ENCODE measurements at regions not wholly inside any gene's neighbourhood (a gene's known extent, or its start where the extent isn't known, plus 50 kb on each side); places are given as distances from the start of the nearest gene placed in this dataset.

GRCh38 chr1:95733671-95734070 is 499.7 kb downstream of the RWDD3 start:
- TF ChIP-seq NRF1 (IDR thresholded peaks at IDR 0.05; ENCODE audit: low read depth, low read length) = no peak
- no peak for TF ChIP-seq FOXM1 (IDR thresholded peaks at IDR 0.05; ENCODE audit: low read depth)
- TF ChIP-seq ZBTB33 (IDR thresholded peaks at IDR 0.05; ENCODE audit: borderline replicate concordance, low read depth) = no peak
- TF ChIP-seq CTCF (IDR thresholded peaks at IDR 0.05) = no peak
- TF ChIP-seq, protein P1, sequence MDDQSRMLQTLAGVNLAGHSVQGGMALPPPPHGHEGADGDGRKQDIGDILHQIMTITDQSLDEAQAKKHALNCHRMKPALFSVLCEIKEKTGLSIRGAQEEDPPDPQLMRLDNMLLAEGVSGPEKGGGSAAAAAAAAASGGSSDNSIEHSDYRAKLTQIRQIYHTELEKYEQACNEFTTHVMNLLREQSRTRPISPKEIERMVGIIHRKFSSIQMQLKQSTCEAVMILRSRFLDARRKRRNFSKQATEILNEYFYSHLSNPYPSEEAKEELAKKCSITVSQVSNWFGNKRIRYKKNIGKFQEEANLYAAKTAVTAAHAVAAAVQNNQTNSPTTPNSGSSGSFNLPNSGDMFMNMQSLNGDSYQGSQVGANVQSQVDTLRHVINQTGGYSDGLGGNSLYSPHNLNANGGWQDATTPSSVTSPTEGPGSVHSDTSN (IDR thresholded peaks at IDR 0.05) = no peak
- no peak for TF ChIP-seq FOXJ3 (CRISPR knock-in tag; IDR thresholded peaks at IDR 0.05)
- TF ChIP-seq RXRA (IDR thresholded peaks at IDR 0.05; ENCODE audit: borderline replicate concordance, low read depth) = no peak
- no peak for TF ChIP-seq EZH2phosphoT487 (IDR thresholded peaks at IDR 0.05; ENCODE audit: borderline replicate concordance, low read depth)

Data from SK-N-SH (cell line).